HG03175 (cell line): ENCODE measurements at regions not wholly inside any gene's neighbourhood (a gene's known extent, or its start where the extent isn't known, plus 50 kb on each side); places are given as distances from the start of the nearest gene placed in this dataset.

Experiments used
- ATAC-seq: cut with Tn5 transposase; IDR thresholded peaks from one replicate; pipeline ENCODE4 v1.9.1; 2021; ENCODE audit warnings: mild to moderate bottlenecking, moderate library complexity; ENCODE audit not compliant: unreplicated experiment

DNA sequence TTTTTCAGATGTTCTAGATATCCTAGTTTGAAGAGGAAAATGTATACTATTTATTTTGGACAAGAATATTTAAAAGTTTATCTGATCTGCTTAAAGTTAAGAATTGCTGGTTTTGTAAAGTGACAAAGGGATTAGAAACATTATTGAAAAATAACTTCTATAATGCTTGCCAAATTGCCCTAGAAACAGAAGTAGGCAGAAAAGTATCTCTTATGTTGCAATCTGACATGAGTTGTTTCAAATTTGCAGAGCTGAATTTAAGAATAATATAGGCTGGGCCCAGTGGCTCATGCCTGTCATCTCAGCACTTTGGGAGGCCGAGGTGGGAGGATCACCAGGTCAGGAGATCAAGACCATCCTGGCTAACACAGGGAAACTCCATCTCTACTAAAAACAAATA is 777.1 kb downstream of the LIG4 start:
- no peak for ATAC-seq

- ATAC-seq, result no peak
These were observed 781.0 kb downstream of the LIG4 start for GRCh38 chr13:107434347-107434746.

DNA sequence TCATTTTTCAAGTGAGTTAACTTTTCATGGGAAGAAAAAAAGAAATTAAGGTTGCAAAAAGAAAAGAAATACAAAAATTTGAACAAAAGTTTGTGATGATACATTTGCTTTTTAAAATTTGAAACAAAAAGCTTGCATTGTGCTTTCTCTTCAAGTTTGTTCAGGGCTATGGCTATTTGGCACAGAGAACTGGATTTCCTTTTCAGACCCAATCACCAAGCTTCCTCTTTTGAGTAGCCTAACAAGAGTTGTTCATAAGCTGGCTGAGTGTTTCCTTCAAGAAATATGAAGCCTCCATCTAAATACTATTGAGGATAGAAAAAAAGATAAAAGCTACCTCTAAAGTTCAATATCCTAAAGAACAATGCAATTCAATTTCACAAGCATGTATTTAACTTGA is 787.8 kb downstream of the LIG4 start:
- no peak for ATAC-seq

GRCh38 chr13:107422421-107422820 is 792.9 kb downstream of the LIG4 start:
- no peak for ATAC-seq

GRCh38 chr13:107421951-107422350 is 793.4 kb downstream of the LIG4 start:
- ATAC-seq, result no peak

- no peak for ATAC-seq
These were observed 794.3 kb downstream of the LIG4 start for GRCh38 chr13:107421028-107421427.

- ATAC-seq, result no peak
These were observed 802.3 kb downstream of the LIG4 start for GRCh38 chr13:107413005-107413404.

DNA sequence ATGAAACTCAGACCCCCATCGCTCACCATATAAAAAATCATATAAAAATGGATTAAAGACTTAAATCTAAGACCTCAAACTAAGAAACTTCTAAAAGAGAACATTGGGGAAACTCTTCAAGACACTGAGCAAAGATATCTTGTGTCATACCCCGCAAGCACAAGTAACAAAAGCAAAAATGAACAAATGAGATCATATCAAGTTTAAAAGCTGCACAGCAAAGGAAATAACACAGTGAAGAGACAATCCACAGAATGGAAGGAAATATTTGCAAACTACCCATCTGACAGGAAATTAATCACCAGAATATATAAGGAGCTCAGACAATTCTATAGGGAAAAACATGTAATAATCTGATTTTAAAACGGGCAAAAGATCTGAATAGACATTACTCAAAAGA is 808.3 kb downstream of the LIG4 start:
- ATAC-seq, result no peak

GRCh38 chr13:107395927-107396662 is 819.2 kb downstream of the LIG4 start:
- no peak for ATAC-seq

DNA sequence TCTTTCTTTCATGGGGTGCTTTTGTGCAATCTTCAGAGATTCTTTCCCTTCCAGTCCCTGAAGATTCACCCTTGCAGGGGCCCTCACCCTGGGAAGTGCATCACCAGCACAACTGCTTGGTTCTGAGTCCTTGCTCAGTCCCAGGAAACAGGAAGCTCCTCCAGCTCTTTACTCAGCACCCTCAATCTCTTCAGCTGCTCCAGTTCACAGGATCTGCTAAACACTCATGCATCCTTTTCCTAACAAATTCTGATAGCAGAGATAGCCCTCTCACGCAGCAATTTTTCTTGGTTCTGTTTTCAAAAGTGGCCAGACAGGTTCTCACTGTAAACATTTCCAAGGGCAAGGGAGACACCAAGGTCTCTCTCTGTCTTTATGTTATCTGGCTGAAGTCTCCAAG is 823.1 kb downstream of the LIG4 start:
- no peak for ATAC-seq

DNA sequence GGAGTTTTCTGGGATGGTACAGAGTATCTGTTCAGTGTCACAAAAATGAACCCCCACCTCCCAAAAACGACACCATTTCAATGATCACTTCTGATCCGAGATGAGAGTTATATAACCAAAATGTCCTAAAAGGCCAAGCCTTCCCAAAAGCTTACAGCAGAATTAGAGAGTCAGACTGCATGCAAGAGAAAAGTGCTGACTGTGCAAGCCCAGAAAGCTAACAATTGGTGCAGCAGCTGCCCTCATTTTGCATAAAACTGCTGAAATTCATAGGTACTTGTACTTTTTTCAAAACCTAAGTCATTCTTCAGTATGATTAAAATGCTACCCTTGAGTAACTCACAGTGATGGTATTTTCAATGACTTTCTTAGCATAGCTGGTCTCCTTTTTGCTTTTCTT is 819.6 kb upstream of the ARGLU1 start:
- ATAC-seq, result no peak

- no peak for ATAC-seq
These were observed 811.6 kb upstream of the ARGLU1 start for GRCh38 chr13:107379407-107380155.

DNA sequence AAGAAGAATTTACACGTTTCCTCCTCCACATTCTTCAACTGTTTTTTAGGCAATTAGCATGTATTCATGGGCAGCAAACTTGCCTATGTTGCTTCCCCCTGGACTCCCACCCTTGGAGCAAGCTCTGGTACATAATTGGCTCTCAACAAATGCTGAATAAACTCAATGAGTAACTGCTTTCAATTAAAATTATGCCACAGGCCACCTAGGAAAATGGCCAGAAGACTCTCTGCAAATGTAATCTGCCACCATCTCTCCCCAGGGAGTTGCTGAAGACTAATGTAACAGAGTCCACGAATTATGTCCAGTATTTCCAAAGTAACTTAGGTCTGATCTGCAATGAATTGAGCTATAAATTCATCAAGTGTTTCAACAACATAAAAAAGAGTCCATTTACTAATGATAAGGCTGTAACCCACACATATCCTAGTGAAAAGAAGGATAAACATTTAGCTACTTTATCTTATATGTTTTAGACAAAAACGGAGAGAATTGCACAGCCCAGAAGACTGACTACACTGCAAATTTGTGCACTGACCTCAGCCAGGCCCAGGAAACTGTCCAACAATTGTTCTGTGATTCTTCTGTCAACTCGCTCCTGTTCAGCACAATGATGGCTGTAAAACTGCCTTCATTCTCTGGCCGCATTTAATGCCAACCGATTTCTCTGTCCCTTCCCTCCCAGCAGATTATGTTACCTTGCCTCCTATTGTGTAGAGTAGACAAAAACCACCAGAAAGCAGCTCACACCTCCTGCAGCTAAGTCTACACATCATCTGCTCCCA is 808.6 kb upstream of the ARGLU1 start:
- no peak for ATAC-seq

DNA sequence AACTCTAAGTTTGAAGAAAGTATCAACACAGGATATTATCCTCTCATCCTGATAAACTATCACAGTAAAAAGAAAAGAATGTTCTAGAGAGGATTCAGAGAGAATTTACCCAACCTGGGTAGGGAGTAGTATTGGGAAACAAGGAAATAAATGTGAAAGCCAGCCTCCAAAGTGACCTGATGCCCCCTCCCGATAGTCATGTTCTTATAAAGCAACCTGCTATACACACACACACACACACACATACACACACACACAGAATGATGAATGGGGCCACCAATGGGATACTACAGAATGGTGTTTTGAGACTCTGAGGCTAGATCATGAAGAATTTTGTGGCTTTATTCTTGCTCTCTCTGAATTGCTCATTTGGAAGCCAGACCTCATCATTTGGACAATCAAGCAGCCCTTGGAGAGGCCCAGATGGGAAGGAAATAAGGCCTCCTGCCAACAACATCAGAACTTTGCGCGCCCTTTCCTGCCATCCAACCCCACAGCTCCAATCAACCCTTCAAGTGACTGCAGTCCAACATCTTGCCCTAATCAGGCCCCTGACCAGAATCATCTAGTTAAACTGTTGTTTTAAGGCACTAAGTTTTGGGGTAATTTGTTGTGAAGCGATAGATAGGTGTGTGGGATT is 807.9 kb upstream of the ARGLU1 start:
- no peak for ATAC-seq

- no peak for ATAC-seq
These were observed 806.1 kb upstream of the ARGLU1 start for GRCh38 chr13:107374038-107374437.

DNA sequence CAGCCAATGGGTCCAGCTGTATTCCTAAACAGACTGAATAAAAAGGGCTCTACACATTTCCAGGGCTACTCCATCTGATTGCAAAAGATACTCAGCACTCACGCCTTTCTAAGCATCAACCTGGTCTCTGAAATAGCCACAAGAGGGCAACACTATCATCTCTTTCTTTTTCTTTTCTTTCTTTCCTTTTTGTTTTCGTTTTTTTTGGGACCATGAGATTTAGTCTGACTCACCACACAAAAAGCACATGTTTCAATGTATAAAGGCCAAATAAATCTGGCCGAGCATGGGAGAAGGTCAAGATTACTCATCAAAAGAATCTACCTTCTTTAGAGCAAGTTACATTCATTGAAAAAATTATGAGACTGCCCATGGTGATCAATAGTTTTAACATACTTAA is 805.6 kb upstream of the ARGLU1 start:
- no peak for ATAC-seq

DNA sequence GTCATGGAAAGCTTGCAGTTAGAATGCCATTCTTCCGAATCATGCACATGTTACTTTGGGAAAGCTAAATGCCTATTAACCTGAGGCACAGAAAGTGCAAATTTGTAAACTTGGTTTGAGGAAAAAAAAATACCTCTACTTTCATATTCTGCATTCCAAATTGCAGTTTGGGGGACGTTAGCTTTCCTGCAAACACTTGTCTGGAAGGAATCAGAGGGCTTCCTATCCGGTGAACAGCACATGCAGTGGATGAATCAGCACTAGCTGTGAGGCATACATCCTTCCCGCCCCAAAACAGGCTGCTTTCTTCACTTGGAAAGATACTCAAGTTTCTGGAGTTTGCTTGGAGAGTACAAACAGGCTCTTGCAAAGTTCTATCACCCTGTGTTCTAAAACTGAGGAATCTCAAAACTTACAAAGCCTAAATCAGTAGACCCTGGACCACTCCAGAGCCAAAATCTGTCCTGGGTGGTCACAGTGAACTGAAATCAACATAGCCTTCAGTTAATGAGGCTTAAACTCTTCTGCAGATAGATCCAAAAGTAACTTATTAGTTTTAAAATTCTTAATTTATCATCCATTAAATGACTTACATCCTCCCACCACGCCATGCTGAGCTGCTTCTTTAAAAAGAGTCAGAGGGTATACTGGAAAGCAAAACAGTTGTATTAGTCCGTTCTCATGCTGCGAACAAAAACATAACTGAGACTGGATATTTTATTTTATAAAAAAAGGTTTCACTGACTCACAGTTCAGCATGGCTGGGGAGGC is 802.3 kb upstream of the ARGLU1 start:
- no peak for ATAC-seq

GRCh38 chr13:107367258-107367657 is 799.3 kb upstream of the ARGLU1 start:
- ATAC-seq, result no peak

DNA sequence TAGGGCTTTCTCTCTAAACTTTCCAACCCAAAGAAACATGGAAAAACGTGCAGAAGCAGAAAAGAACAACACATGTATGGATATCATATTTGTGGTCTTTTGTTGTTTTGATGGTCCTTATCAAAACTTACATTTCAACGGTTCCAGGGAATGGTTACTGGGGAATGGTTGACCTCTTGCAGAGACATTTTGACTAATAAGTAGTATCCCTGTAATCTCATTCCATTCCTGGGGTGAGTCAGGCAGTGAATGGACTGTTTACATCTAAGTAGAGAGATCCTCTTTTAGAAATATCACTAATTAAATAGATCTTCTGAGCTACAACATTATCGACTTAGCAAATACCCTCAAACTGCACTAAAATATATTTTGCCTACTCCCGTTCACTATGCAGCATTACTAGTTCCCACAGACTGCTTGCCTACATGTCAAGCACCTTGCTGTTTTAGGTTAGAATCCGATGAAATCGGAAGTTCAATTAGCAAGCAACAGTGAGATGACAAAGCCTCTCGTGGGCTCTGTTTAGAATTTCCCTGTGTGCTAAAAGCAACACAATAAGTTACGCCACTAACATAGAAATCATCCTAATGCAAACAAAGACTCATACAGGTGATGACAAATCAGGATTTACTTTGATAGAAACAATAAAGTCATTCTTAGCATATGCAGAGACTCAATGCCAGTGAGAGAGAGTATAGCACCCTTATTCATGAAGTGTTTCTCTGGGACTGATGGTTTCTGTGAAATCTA is 797.7 kb upstream of the ARGLU1 start:
- ATAC-seq, result no peak

DNA sequence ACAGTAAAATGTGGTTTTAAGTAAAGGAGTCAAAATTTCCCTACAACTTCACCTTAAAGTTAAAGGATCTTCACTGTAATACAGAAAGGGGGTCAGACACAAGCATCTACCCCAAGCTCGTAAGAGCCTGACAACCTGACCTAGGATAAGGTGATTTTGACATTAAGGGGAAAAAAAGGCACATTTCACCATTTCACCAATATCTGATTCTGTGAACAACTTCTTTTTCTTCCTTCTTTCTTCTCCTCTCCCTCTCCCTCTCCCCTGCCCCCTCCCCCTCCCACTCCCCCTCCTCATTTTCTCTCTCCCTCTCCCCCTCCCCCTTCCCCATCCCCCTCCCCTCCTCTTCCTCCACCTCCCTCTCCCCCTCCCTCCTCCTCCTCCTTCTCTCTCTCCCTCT is 796.7 kb upstream of the ARGLU1 start:
- ATAC-seq, result no peak
